ENCODE measurements at regions not wholly inside any gene's neighbourhood (a gene's known extent, or its start where the extent isn't known, plus 50 kb on each side); places are given as distances from the start of the nearest gene placed in this dataset.

- no peak for DNase-seq (ENCODE audit: low read depth in 2 of 2)
These were observed 102.4 kb downstream of the EFNB2 start for GRCh38 chr13:106433066-106433465.

- DNase-seq (ENCODE audit: low read depth in 2 of 2) = no peak
These were observed 102.8 kb downstream of the EFNB2 start for GRCh38 chr13:106432636-106433035.

DNA sequence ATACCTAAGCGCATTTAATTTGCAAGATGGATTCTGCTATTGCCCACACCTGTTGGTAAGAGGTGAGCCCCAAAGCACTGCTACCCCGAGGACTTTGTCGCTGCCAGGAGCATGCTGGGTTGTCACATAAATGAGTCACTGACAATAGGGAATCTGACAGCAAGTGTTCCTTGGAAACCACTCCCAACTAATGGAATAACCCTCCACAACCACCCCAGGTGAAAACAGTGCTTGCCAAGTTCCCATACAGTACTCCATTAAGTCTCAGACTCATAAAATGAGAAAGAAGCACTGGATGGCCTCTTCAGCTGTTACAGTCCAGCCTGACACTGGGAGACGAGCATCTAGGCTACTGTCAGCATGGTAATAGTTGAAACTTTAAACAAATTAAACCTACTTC, 108.6 kb downstream of the EFNB2 start:
- DNase-seq (ENCODE audit: low read depth in 2 of 2) = no peak

- DNase-seq (ENCODE audit: low read depth in 2 of 2) = no peak
These were observed 109.8 kb downstream of the EFNB2 start for GRCh38 chr13:106425661-106426060.

- DNase-seq (ENCODE audit: low read depth in 2 of 2) = no peak
These were observed 110.7 kb downstream of the EFNB2 start for GRCh38 chr13:106424805-106425204.

- DNase-seq (ENCODE audit: low read depth in 2 of 2) = no peak
These were observed 111.9 kb downstream of the EFNB2 start for GRCh38 chr13:106423530-106423929.

GRCh38 chr13:106418556-106418955, 116.9 kb downstream of the EFNB2 start:
- no peak for DNase-seq (ENCODE audit: low read depth in 2 of 2)

DNA sequence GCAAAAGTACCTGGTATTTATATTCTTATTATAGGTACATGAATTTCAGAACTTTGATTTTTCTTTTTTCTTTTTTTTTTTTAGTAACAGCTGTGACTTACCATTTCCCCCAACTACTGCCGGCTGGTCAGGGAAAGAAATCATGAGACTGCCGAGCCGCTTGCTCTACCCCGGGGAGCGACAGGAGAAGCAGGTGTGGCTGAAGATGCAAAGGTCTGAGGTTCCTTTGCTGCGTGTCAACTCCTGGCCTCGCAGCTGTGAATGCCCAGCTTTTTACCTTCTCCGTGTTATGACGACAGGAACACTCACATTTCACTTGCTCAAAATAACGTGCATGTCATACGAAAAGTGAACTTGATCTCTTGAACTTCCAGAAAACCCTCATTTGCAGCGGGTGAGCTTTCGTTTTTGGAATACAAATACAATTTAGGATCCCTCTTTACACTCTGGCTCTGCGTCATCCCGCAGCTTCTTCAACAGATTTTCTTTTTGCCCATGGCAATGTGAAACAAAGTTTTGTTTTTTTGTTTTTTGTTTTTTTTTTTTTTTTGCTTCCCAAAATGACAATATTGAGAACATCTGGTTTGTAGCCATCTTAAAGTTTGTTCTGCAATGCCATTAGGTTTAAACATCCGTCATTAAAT, 117.9 kb downstream of the EFNB2 start:
- no peak for DNase-seq (ENCODE audit: low read depth in 2 of 2)

GRCh38 chr13:106416645-106417044, 118.8 kb downstream of the EFNB2 start:
- DNase-seq (ENCODE audit: low read depth in 2 of 2) = no peak

DNA sequence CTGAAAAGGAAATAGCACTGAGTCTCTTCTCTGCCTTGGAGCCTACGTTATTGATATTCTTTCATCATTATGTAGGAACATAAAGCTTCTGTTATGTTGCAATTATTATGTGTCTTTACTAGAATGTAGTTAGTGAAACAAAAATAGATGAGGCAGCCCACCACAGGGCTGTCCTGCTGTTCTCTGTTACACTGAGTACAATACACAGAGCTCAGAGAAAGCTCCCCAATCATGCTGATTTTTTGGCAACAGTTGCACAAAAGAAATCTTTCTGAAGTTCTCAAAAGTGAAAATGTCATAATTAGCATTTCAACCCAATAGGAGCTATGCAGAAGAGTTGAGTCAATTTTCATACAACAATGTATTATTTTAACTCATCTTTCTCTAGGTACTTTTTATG, 119.5 kb downstream of the EFNB2 start:
- DNase-seq (ENCODE audit: low read depth in 2 of 2) = no peak

DNA sequence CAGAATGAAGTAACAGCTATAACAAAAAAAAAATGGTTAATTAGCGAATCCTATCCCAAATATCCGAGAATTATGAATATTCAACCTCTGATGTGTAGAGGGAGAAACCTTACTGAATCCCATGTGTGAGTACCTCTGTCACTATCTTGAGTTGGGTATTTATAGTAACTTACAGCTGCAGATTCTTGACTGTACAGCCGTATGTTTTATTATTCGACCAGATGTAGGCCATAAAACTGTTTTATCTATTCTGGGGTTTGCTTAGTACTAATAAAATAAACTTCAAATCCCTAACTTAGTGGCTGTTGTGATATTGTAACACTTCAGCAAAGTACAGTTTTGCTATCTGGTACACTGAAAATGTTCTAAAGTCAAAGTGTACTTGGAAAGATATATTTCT, 120.0 kb downstream of the EFNB2 start:
- no peak for DNase-seq (ENCODE audit: low read depth in 2 of 2)

- DNase-seq (ENCODE audit: low read depth in 2 of 2) = no peak
These were observed 128.1 kb downstream of the EFNB2 start for GRCh38 chr13:106407338-106407737.

- no peak for DNase-seq (ENCODE audit: low read depth in 2 of 2)
These were observed 129.7 kb downstream of the EFNB2 start for GRCh38 chr13:106405731-106406130.

DNA sequence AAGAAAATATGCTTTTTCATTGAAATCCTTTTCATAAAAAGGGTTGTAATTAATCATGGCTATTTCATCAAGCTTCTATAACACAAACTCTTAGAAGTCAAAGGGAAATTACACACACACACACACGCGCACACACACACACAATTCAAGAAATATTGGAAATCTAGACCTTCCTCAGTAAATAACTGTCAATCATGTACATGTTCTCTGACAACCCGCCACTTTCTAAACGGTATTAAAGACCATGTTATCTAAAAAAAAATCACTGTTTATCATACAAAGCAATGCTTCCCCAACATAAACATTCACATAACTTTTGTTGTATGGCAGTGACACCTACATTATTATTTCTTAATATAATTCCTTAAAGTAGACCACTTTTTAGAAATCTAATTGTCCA, 132.2 kb downstream of the EFNB2 start:
- DNase-seq (ENCODE audit: low read depth in 2 of 2) = no peak

DNA sequence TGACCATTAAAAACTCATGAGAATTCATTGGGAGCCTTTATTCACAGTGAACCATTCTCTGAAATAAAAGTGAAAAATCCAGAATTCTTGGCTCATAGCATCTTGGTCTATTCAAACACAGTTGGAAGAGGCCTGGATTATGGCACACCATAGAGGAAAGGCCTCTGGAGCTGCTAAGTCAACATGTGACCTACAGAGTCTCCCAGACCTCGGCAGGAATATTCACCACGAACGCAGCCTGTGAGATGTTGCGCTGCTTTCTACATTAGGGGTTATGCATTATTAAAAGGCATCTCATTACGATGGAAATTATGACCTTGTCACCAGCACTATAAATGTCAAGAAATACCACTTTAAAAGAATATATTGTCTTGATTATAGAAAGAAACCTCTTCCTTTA, 132.6 kb downstream of the EFNB2 start:
- no peak for DNase-seq (ENCODE audit: low read depth in 2 of 2)

DNA sequence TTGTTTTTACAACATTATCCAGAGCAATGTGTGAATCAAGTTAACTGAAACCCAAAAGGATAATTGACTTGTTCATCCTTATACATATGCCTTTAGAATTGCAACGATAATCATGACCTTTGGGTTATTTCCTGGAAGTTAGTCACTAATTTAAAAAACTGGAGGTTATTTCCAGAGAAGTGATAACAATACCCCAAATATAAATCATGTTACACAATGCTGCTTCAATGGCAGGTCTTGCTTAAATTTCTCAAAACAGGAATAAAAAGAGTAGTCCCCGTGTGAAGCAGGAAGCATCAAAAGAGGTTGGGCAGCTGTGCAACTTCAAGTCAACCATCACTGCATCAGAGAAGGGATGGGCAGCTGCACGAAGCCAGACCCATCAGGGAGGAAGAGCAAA, 134.4 kb downstream of the EFNB2 start:
- no peak for DNase-seq (ENCODE audit: low read depth in 2 of 2)

DNA sequence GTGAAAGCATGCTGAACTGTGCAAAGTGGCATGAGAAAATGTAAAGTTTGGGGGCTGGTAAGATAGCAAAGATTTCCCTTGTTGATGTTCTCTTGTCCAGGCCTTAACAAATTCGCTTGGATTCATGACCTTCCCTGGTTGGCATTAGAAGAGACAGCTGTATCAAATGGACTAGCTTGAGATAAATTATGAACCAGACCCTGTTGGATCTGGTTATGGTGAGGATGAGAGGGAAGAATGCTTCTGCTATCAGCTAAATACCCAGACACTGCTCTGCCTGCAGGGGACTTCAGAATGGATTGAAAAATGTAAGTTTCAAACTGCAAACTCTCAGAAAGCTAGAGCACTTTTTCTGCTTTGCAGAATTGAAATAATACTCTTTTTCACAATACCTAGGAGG, 135.2 kb downstream of the EFNB2 start:
- no peak for DNase-seq (ENCODE audit: low read depth in 2 of 2)

- DNase-seq (ENCODE audit: low read depth in 2 of 2) = no peak
These were observed 137.2 kb downstream of the EFNB2 start for GRCh38 chr13:106398289-106398688.

- DNase-seq (ENCODE audit: low read depth in 2 of 2) = no peak
These were observed 141.7 kb downstream of the EFNB2 start for GRCh38 chr13:106393776-106394175.

GRCh38 chr13:106391681-106392080, 143.8 kb downstream of the EFNB2 start:
- no peak for DNase-seq (ENCODE audit: low read depth in 2 of 2)

DNA sequence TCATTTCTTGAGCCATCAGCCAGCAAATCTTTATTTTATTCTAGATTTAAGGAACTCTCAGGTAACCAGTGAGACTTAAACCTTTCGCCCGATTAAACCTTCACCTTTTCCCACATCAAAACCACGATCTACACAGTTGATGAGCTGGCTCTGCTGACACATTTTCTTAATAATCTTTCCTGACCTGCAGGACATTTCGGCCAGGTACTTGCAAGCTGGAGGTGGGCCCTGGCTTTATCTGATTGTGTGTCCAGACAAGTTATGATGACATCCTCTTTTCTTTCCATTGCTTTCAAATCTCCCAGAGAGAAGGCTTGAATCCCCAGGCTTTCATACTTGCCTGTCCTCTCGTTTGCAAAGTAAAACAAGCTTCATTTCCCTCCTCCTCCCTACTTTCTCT, 144.2 kb downstream of the EFNB2 start:
- DNase-seq (ENCODE audit: low read depth in 2 of 2) = no peak

- DNase-seq (ENCODE audit: low read depth in 2 of 2) = no peak
These were observed 145.1 kb downstream of the EFNB2 start for GRCh38 chr13:106390367-106390766.

DNA sequence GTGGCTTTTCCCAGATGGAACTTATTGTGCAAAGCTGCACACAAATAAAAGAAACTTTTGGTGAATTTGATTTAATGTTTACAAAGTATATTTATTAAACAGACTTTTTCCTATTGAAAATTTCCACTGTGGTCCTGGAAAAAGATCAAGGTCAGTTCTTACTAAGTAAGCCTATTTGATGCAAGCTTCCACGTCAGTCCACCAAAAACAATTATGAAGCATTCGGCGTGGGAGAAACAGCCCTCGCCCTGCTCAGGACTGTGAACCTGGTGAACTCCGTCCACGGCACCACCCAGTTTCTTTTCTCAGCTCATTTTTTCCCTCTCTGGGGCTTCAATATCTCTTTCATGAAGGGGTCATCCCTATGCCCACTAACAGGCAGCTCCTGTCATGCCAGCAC, 149.8 kb downstream of the EFNB2 start:
- DNase-seq (ENCODE audit: low read depth in 2 of 2) = no peak

GRCh38 chr13:106384516-106384915, 150.9 kb downstream of the EFNB2 start:
- no peak for DNase-seq (ENCODE audit: low read depth in 2 of 2)

All from stimulated activated CD8-positive, alpha-beta memory T cell treated with anti-CD3 and anti-CD28 coated beads, Interleukin-15, amount 100 ng/mL, for 4 hours (primary cell).